CD4-positive, alpha-beta T cell (primary cell): ENCODE measurements at regions not wholly inside any gene's neighbourhood (a gene's known extent, or its start where the extent isn't known, plus 50 kb on each side); places are given as distances from the start of the nearest gene placed in this dataset.

ENCODE experiments used
- ATAC-seq: fragments of 200-7000 bp; cut with Tn5 transposase; one replicate; pipeline ENCODE4 v1.10.0; 2022; ENCODE audit warnings: mild to moderate bottlenecking; ENCODE audit not compliant: poor library complexity
- CTCF ChIA-PET: fragments of 350-600 bp; sonication (Branson Sonifier 250); formaldehyde crosslinking; loops from one replicate; lab custom pipeline; 2021; ENCODE audit warnings: antibody characterized with exemption, inconsistent platforms; lab: Charles Lee
- POLR2A ChIA-PET: fragments of 350-600 bp; sonication (Branson Sonifier 250); formaldehyde crosslinking; loops from one replicate; lab custom pipeline; 2021; ENCODE audit warnings: antibody characterized with exemption, inconsistent platforms; lab: Charles Lee
- DNase-seq, 14 experiments: peaks; one replicate each; pipeline ENCODE4 v3.0.0-alpha.2; 2013 to 2020; ENCODE audit warnings: mixed read lengths in 2 of 14
- H3K27ac ChIP-seq, 2 donors: one replicate each; pipeline versions ENCODE4 v1.5.1 to v1.7.0; 2013; ENCODE audit warnings: low read length in 2 of 2, low read depth in 1 of 2, mild to moderate bottlenecking in 1 of 2
- H3K27me3 ChIP-seq, 2 experiments: 1 replicate in 1 of 2; 2 replicates in 1 of 2; pipeline versions ENCODE4 v1.6.1 to v1.7.0; 2013; ENCODE audit warnings: low read length in 2 of 2, control low read depth in 1 of 2, mild to moderate bottlenecking in 1 of 2, moderate library complexity in 1 of 2; ENCODE audit not compliant: insufficient read depth in 2 of 2, control insufficient read depth in 1 of 2
- H3K36me3 ChIP-seq: one replicate; pipeline ENCODE4 v1.6.1; 2013; ENCODE audit warnings: low read length, control low read depth; ENCODE audit not compliant: insufficient read depth
- H3K4me1 ChIP-seq: one replicate; pipeline ENCODE4 v1.6.1; 2013; ENCODE audit warnings: low read length, control low read depth; ENCODE audit not compliant: insufficient read depth
- H3K4me3 ChIP-seq: one replicate; pipeline ENCODE4 v1.5.1; 2013; ENCODE audit warnings: mild to moderate bottlenecking, low read length, moderate library complexity
- H3K9me3 ChIP-seq, 2 experiments: 1 replicate in 1 of 2; 2 replicates in 1 of 2; pipeline versions ENCODE4 v1.6.1 to v1.7.0; 2013; ENCODE audit warnings: low read length in 2 of 2, mild to moderate bottlenecking in 2 of 2, control low read depth in 1 of 2, moderate library complexity in 1 of 2; ENCODE audit not compliant: control insufficient read depth in 1 of 2, insufficient read depth in 1 of 2
- H3K27ac Mint-ChIP-seq: one replicate; pipeline ENCODE4 v1.8.0; 2020; ENCODE audit warnings: mixed read lengths
- H3K27me3 Mint-ChIP-seq: one replicate; pipeline ENCODE4 v1.8.0; 2021; ENCODE audit warnings: mixed read lengths
- H3K36me3 Mint-ChIP-seq: one replicate; pipeline ENCODE4 v1.8.0; 2021; ENCODE audit warnings: low read depth, mixed read lengths
- H3K4me1 Mint-ChIP-seq: one replicate; pipeline ENCODE4 v1.8.0; 2021; ENCODE audit warnings: low read depth, mixed read lengths
- H3K4me3 Mint-ChIP-seq: one replicate; pipeline ENCODE4 v1.8.0; 2020; ENCODE audit warnings: mild to moderate bottlenecking, mixed read lengths
- H3K9me3 Mint-ChIP-seq: one replicate; pipeline ENCODE4 v1.8.0; 2020; ENCODE audit warnings: mixed read lengths
- CTCF ChIP-seq: fragments of 200-600 bp; IDR thresholded peaks from one replicate; pipeline ENCODE4 v1.8.0; 2022; ENCODE audit warnings: antibody characterized with exemption, mild to moderate bottlenecking
- intact Hi-C, 2 experiments: fragments of 100-400 bp; cut with DNase I in 1 of 2; cut with micrococcal nuclease in 1 of 2; formaldehyde crosslinking; loops; one replicate each; pipeline versions ENCODE4 v1.15.1 to v1.9.0; 2023 to 2025; cut with DNase I, micrococcal nuclease

DNA sequence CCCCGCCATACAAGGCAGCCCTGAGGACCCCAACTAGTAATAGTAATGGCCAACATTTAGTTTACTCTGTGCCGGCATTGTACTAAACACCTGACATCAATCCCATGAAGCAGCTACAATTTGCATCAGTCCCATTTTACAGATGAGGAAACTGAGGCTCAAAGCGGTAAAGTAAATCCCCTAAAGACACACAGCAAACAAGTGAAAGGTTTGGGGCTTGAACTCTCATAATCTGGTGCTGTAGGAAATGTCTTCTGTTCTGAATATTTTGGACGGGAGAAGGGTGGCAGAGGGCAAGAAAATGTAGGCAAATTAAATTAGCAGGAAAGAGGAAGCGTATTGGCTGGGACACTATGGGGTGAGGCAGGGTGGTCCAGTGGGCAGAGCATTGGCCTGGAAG is 160.3 kb upstream of the SYT13 start:
- TF ChIP-seq CTCF = no peak
- Histone ChIP-seq H3K4me1 (no peaks in the 10 kb centered on the region), H3K4me3 (no peak overlapping the region), H3K27me3 (no peaks in the 10 kb centered on the region), H3K36me3 (no peaks in the 10 kb centered on the region), H3K27ac (no peak overlapping the region), H3K9me3 (no peaks in the 10 kb centered on the region)
- Mint-ChIP-seq H3K9me3 (no peaks in the 10 kb centered on the region), H3K27me3 (peaks cover 15% of the 10 kb centered on the region), H3K27ac (no peak overlapping the region), H3K36me3 (no peaks in the 10 kb centered on the region), H3K4me3 (no peak overlapping the region), H3K4me1 (no peaks in the 10 kb centered on the region)
- DNase-seq (no peak), ATAC-seq (no peak)
- ChIA-PET POLR2A (no interaction called here), CTCF (no interaction called here)
- intact Hi-C loops = no loop called here

DNA sequence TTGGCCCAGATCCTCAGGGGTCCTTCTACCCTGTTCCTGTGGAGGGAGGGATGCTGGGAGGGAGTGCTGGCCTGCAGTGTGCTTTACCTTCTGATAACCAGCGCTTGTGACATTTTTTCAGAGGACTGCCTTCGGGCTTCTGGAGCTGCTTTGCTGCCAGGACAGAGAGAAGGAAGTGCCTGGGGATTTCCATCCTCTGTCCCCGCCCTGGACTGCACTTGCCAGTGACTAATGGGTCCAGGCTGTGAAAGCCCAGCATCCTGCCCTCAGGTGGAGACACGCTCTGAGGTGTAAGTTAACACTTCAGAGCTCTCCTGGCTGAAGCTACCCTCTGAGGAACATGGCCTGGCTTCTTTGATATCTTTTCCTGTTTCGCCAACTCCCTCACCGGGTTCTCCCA is 158.7 kb upstream of the SYT13 start:
- Mint-ChIP-seq H3K27ac (no peak overlapping the region), H3K4me1 (no peaks in the 10 kb centered on the region), H3K9me3 (peaks cover under 1% of the 10 kb centered on the region), H3K27me3 (peaks cover 23% of the 10 kb centered on the region), H3K4me3 (no peak overlapping the region), H3K36me3 (no peaks in the 10 kb centered on the region)
- ATAC-seq (no peak), DNase-seq (no peak)
- no peaks in the 10 kb centered on the region for H3K9me3 ChIP-seq
- intact Hi-C loops = no loop called here
- ChIA-PET POLR2A (no interaction called here), CTCF (no interaction called here)
- H3K4me3 ChIP-seq = no peak overlapping the region
- no peaks in the 10 kb centered on the region for H3K4me1 ChIP-seq
- no peaks in the 10 kb centered on the region for H3K27me3 ChIP-seq
- no peaks in the 10 kb centered on the region for H3K36me3 ChIP-seq
- no peak for TF ChIP-seq CTCF
- no peak overlapping the region for H3K27ac ChIP-seq

- no peak for TF ChIP-seq CTCF
- no peak overlapping the region for H3K27ac ChIP-seq
- H3K4me3 Mint-ChIP-seq = no peak overlapping the region
- no peak for ATAC-seq
- no peak overlapping the region for H3K27ac Mint-ChIP-seq
- H3K27me3 Mint-ChIP-seq = peaks cover 25% of the 10 kb centered on the region
- no peak for DNase-seq
- H3K27me3 ChIP-seq = no peaks in the 10 kb centered on the region
- no peak overlapping the region for H3K4me3 ChIP-seq
- H3K36me3 Mint-ChIP-seq = no peaks in the 10 kb centered on the region
- no peaks in the 10 kb centered on the region for H3K9me3 ChIP-seq
- no peaks in the 10 kb centered on the region for H3K4me1 Mint-ChIP-seq
- POLR2A ChIA-PET = no interaction called here
- CTCF ChIA-PET = no interaction called here
- intact Hi-C loops = no loop called here
- no peaks in the 10 kb centered on the region for H3K4me1 ChIP-seq
- no peaks in the 10 kb centered on the region for H3K36me3 ChIP-seq
- peaks cover 4% of the 10 kb centered on the region for H3K9me3 Mint-ChIP-seq
Measured at GRCh38 chr11:45440111-45440510, 154.0 kb upstream of the SYT13 start.
